ENCODE measurements at regions not wholly inside any gene's neighbourhood (a gene's known extent, or its start where the extent isn't known, plus 50 kb on each side); places are given as distances from the start of the nearest gene placed in this dataset.

GRCh38 chr3:21271606-21272016 lies 479.4 kb downstream of the ZNF385D start:
- TF ChIP-seq CTCF (IDR thresholded peaks at IDR 0.05) (no peak), POLR2A (IDR thresholded peaks at IDR 0.05) (no peak), POLR2AphosphoS5 (IDR thresholded peaks at IDR 0.05) (no peak)
